Tibial nerve (tissue), 4 donors: ENCODE measurements at regions not wholly inside any gene's neighbourhood (a gene's known extent, or its start where the extent isn't known, plus 50 kb on each side); places are given as distances from the start of the nearest gene placed in this dataset.

Experiments
- DNase-seq, 2 donors: peaks; one replicate each; pipeline ENCODE4 v3.0.0-alpha.2; 2019; ENCODE audit warnings: low spot score in 2 of 2
- H3K27ac ChIP-seq, 4 donors: fragments of 200-600 bp; sonication (generic) in 3 of 4; one replicate each; pipeline ENCODE4 v1.5.1; 2017 to 2019; ENCODE audit warnings: mild to moderate bottlenecking in 1 of 4
- H3K27me3 ChIP-seq, 2 donors: fragments of 200-600 bp; sonication (generic) in 1 of 2; one replicate each; pipeline versions ENCODE4 v1.5.1 to v1.6.0; 2017 to 2019
- H3K36me3 ChIP-seq, 3 donors: fragments of 200-600 bp; sonication (generic); one replicate each; pipeline ENCODE4 v1.5.1; 2018 to 2019
- H3K4me1 ChIP-seq, 4 donors: fragments of 200-600 bp; sonication (generic) in 3 of 4; one replicate each; pipeline ENCODE4 v1.5.1; 2017 to 2019
- H3K4me3 ChIP-seq, 4 donors: fragments of 200-600 bp; sonication (generic) in 3 of 4; one replicate each; pipeline ENCODE4 v1.5.1; 2017 to 2019; ENCODE audit warnings: mild to moderate bottlenecking in 1 of 4, moderate library complexity in 1 of 4
- H3K9me3 ChIP-seq, 4 donors: fragments of 200-600 bp; sonication (generic) in 3 of 4; one replicate each; pipeline ENCODE4 v1.5.1; 2017 to 2019
- EP300 ChIP-seq, 2 donors: sonication (generic); formaldehyde crosslinking; IDR thresholded peaks; one replicate each; pipeline ENCODE4 v1.6.1; 2017; ENCODE audit warnings: antibody characterized with exemption in 2 of 2, mild to moderate bottlenecking in 1 of 2
- POLR2A ChIP-seq, 2 donors: fragments of 450-650 bp; IDR thresholded peaks; one replicate each; pipeline ENCODE4 v1.6.1; 2017; ENCODE audit warnings: antibody characterized with exemption in 2 of 2, mild to moderate bottlenecking in 2 of 2, moderate library complexity in 2 of 2
- WGBS, 2 donors: methylation state at CpG; one replicate each; pipeline ENCODE4 v1.1.5; 2018; 5-methylcytosine and 5-hydroxymethylcytosine counted together
- TF ChIP-seq, protein P1 (sequence below), 5 experiments: fragments of 200-600 bp in 3 of 5; fragments of 450-650 bp in 2 of 5; sonication (generic) in 3 of 5; IDR thresholded peaks; one replicate each; pipeline ENCODE4 v1.5.1; 2016 to 2019; ENCODE audit warnings: antibody characterized with exemption in 5 of 5, mild to moderate bottlenecking in 3 of 5, moderate library complexity in 2 of 5

DNA sequence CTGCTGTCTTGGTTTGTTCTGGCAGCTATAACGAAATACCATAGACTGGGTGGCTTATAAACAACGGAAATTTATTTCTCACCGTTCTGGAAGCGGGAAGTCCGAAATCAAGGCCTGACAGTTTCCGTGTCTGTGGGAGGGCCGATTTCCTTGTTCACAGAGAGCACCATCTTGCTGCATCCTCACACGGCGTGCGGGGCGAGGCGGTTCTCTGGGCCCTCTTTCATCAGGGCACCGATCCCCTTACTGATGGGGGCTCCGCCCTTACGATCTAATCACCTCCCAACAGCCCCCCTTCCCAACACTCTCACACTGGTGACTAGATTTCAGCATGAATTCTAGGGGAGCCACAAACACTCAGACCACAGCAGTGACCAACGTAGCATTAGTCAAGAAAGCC lies 578.3 kb upstream of the FAT1 start:
- Histone ChIP-seq H3K27me3 (no peaks in the 10 kb centered on the region), H3K4me1 (peaks cover 0 to 10% (median 0%) of the 10 kb centered on the region in 4 donors), H3K27ac (peak overlapping the region in 1 of 4 donors; percentile 41), H3K9me3 (peaks cover 0 to 3% (median 0%) of the 10 kb centered on the region in 4 donors), H3K4me3 (no peak overlapping the region), H3K36me3 (no peaks in the 10 kb centered on the region)
- TF ChIP-seq, protein P1, sequence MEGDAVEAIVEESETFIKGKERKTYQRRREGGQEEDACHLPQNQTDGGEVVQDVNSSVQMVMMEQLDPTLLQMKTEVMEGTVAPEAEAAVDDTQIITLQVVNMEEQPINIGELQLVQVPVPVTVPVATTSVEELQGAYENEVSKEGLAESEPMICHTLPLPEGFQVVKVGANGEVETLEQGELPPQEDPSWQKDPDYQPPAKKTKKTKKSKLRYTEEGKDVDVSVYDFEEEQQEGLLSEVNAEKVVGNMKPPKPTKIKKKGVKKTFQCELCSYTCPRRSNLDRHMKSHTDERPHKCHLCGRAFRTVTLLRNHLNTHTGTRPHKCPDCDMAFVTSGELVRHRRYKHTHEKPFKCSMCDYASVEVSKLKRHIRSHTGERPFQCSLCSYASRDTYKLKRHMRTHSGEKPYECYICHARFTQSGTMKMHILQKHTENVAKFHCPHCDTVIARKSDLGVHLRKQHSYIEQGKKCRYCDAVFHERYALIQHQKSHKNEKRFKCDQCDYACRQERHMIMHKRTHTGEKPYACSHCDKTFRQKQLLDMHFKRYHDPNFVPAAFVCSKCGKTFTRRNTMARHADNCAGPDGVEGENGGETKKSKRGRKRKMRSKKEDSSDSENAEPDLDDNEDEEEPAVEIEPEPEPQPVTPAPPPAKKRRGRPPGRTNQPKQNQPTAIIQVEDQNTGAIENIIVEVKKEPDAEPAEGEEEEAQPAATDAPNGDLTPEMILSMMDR (IDR thresholded peaks at IDR 0.05), result no peak
- TF ChIP-seq POLR2A (IDR thresholded peaks at IDR 0.05) (no peak), EP300 (IDR thresholded peaks at IDR 0.05) (no peak)
- DNase-seq, result no peak
- 95 to 98% methylated on average over 16 of the region's 16 CpGs for WGBS, 2 donors

- 26 to 28% methylated on average over 6 of the region's 6 CpGs for WGBS, 2 donors
- no peaks in the 10 kb centered on the region for H3K27me3 ChIP-seq
- no peaks in the 10 kb centered on the region for H3K36me3 ChIP-seq
- H3K4me3 ChIP-seq, result no peak overlapping the region
- H3K27ac ChIP-seq, result peak overlapping the region in 1 of 4 donors; percentile 41
- TF ChIP-seq, protein P1 (IDR thresholded peaks at IDR 0.05), result no peak
- TF ChIP-seq EP300 (IDR thresholded peaks at IDR 0.05) (no peak), POLR2A (IDR thresholded peaks at IDR 0.05) (no peak)
- peaks cover 0 to 10% (median 0%) of the 10 kb centered on the region in 4 donors for H3K4me1 ChIP-seq
- no peak for DNase-seq
- H3K9me3 ChIP-seq, result no peaks in the 10 kb centered on the region
Observed at GRCh38 chr4:187302457-187303150, 578.9 kb upstream of the FAT1 start.

GRCh38 chr4:187304133-187304532 lies 580.5 kb upstream of the FAT1 start:
- Histone ChIP-seq H3K27ac (no peak overlapping the region), H3K9me3 (no peaks in the 10 kb centered on the region), H3K36me3 (no peaks in the 10 kb centered on the region), H3K4me1 (peaks cover 0 to 10% (median 0%) of the 10 kb centered on the region in 4 donors), H3K4me3 (no peak overlapping the region), H3K27me3 (no peaks in the 10 kb centered on the region)
- TF ChIP-seq EP300 (IDR thresholded peaks at IDR 0.05), result no peak
- TF ChIP-seq, protein P1 (IDR thresholded peaks at IDR 0.05), result no peak
- TF ChIP-seq POLR2A (IDR thresholded peaks at IDR 0.05), result no peak
- DNase-seq, result no peak
- WGBS, 2 donors, result 93 to 96% methylated on average over 10 to 11 of the region's 11 CpGs

GRCh38 chr4:187307131-187307530 lies 583.5 kb upstream of the FAT1 start:
- no peaks in the 10 kb centered on the region for H3K27me3 ChIP-seq
- no peak for DNase-seq
- WGBS, 2 donors, result 65 to 66% methylated on average over 2 of the region's 2 CpGs
- no peaks in the 10 kb centered on the region for H3K36me3 ChIP-seq
- H3K27ac ChIP-seq, result no peak overlapping the region
- H3K4me1 ChIP-seq, result peaks cover 0 to 9% (median 0%) of the 10 kb centered on the region in 4 donors
- H3K9me3 ChIP-seq, result no peaks in the 10 kb centered on the region
- no peak overlapping the region for H3K4me3 ChIP-seq
- TF ChIP-seq, protein P1 (IDR thresholded peaks at IDR 0.05), result no peak
- TF ChIP-seq EP300 (IDR thresholded peaks at IDR 0.05) (no peak), POLR2A (IDR thresholded peaks at IDR 0.05) (no peak)

- no peak overlapping the region for H3K4me3 ChIP-seq
- no peaks in the 10 kb centered on the region for H3K9me3 ChIP-seq
- no peaks in the 10 kb centered on the region for H3K36me3 ChIP-seq
- no peaks in the 10 kb centered on the region for H3K4me1 ChIP-seq
- no peak overlapping the region for H3K27ac ChIP-seq
- no peak for TF ChIP-seq EP300 (IDR thresholded peaks at IDR 0.05)
- TF ChIP-seq POLR2A (IDR thresholded peaks at IDR 0.05), result no peak
- TF ChIP-seq, protein P1 (IDR thresholded peaks at IDR 0.05), result no peak
- DNase-seq, result no peak
- 68 to 74% methylated on average over 3 of the region's 3 CpGs for WGBS, 2 donors
- no peaks in the 10 kb centered on the region for H3K27me3 ChIP-seq
Observed at GRCh38 chr4:187309456-187309855, 585.8 kb upstream of the FAT1 start.
